ENCODE measurements at regions not wholly inside any gene's neighbourhood (a gene's known extent, or its start where the extent isn't known, plus 50 kb on each side); places are given as distances from the start of the nearest gene placed in this dataset.

DNA sequence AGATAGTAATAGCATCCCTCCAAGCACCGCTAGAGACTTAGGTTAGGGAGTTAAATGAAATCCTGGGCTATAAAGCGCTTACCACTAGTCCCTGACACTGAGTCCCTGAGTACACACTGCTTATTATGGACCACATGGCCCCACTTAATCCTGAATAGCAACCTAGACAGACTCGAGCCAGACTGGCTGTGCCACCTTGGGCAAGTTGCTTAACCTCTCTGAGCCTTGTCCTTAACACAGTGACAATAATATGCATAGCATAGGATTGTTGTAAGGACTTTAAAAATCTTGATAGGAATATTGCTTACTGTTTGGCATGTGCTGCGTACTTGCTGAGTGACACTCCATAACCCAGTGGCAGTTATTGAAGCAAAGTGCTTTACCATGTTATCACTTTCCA lies 125.6 kb upstream of the SASH1 start:
- no TSS peak for BruUV-seq (replicated peaks)

More for the DNA sequence above, 125.6 kb upstream of the SASH1 start:
- Histone ChIP-seq H4K8ac (ENCODE audit: low read depth in 2 of 2, low read length in 2 of 2) (no peak overlapping the region), H3K56ac (ENCODE audit: extremely low read depth, insufficient read depth, low read length) (no peak overlapping the region), H2AFZ (replicated peaks; ENCODE audit: low read length, poor library complexity) (no peak overlapping the region), H2AK9ac (replicated peaks; ENCODE audit: low read depth, low read length, poor library complexity) (no peak overlapping the region), H3K4me3 (ENCODE audit: insufficient read depth, low read depth, low read length) (no peak overlapping the region), H4K20me1 (ENCODE audit: insufficient read depth, low read length) (no peaks in the 10 kb centered on the region), H3K23ac (ENCODE audit: low read depth, low read length) (no peak overlapping the region), H3K79me1 (ENCODE audit: low read depth in 1 of 2, low read length in 2 of 2) (no peaks in the 10 kb centered on the region), H4K91ac (ENCODE audit: insufficient read depth, low read depth, low read length) (no peak overlapping the region), H3K27me3 (ENCODE audit: control insufficient read depth, insufficient read depth, low read length) (peaks cover 5% of the 10 kb centered on the region), H3K9me1 (ENCODE audit: insufficient read depth, low read length) (no peaks in the 10 kb centered on the region), H3K9me3 (ENCODE audit: control insufficient read depth, insufficient read depth, low read length) (no peaks in the 10 kb centered on the region), H3K27ac (ENCODE audit: insufficient read depth, low read length) (no peak overlapping the region), H2AK5ac (ENCODE audit: low read depth, low read length) (no peak overlapping the region; the same call in 1 of the 2 replicates), H3K4me1 (ENCODE audit: control insufficient read depth, insufficient read depth, low read length) (peaks cover 8% of the 10 kb centered on the region), H2BK20ac (ENCODE audit: low read depth, low read length) (no peak overlapping the region), H3K36me3 (ENCODE audit: control insufficient read depth, insufficient read depth, low read length) (no peaks in the 10 kb centered on the region), H2BK120ac (ENCODE audit: low read depth, low read length) (no peak overlapping the region), H2BK15ac (ENCODE audit: low read depth, low read length) (no peak overlapping the region; the same call in 2 of the 3 replicates), H3K18ac (ENCODE audit: low read depth, low read length) (no peak overlapping the region), H3K9ac (ENCODE audit: low read depth, low read length) (no peak overlapping the region), H3K14ac (replicated peaks; ENCODE audit: low read depth, low read length) (no peak overlapping the region), H2BK5ac (ENCODE audit: low read depth, low read length, poor library complexity, severe bottlenecking) (no peak overlapping the region), H3K4ac (ENCODE audit: low read depth, low read length) (no peak overlapping the region), H4K5ac (ENCODE audit: low read depth, low read length) (no peak overlapping the region), H3K4me2 (ENCODE audit: low read depth, low read length) (no peak overlapping the region)
- no CpG with 5 or more reads among the region's 4 CpGs for WGBS, 2 experiments (ENCODE audit: extremely low coverage in 2 of 2, insufficient read length in 1 of 2)
- TF ChIP-seq, protein P1, sequence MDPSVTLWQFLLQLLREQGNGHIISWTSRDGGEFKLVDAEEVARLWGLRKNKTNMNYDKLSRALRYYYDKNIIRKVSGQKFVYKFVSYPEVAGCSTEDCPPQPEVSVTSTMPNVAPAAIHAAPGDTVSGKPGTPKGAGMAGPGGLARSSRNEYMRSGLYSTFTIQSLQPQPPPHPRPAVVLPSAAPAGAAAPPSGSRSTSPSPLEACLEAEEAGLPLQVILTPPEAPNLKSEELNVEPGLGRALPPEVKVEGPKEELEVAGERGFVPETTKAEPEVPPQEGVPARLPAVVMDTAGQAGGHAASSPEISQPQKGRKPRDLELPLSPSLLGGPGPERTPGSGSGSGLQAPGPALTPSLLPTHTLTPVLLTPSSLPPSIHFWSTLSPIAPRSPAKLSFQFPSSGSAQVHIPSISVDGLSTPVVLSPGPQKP (IDR thresholded peaks at IDR 0.05; ENCODE audit: borderline replicate concordance, low read depth, low read length) = no peak
- TF ChIP-seq, protein P2, sequence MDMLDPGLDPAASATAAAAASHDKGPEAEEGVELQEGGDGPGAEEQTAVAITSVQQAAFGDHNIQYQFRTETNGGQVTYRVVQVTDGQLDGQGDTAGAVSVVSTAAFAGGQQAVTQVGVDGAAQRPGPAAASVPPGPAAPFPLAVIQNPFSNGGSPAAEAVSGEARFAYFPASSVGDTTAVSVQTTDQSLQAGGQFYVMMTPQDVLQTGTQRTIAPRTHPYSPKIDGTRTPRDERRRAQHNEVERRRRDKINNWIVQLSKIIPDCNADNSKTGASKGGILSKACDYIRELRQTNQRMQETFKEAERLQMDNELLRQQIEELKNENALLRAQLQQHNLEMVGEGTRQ (IDR thresholded peaks at IDR 0.05; ENCODE audit: low read depth, low read length) = no peak
- TF ChIP-seq RAD21 (IDR thresholded peaks at IDR 0.05; ENCODE audit: low read length) (no peak), CEBPB (IDR thresholded peaks at IDR 0.05; ENCODE audit: low read depth, low read length) (no peak), RFX5 (IDR thresholded peaks at IDR 0.05; ENCODE audit: low read depth, low read length) (no peak), MAFK (IDR thresholded peaks at IDR 0.05; ENCODE audit: low read depth, low read length) (no peak), BHLHE40 (IDR thresholded peaks at IDR 0.05; ENCODE audit: low read depth, low read length) (no peak), POLR2A (IDR thresholded peaks at IDR 0.05; ENCODE audit: low read depth, low read length) (no peak), RCOR1 (IDR thresholded peaks at IDR 0.05; ENCODE audit: insufficient replicate concordance, low read length) (no peak), FOS (IDR thresholded peaks at IDR 0.05; ENCODE audit: low read depth, low read length) (no peak), MAZ (IDR thresholded peaks at IDR 0.05; ENCODE audit: borderline replicate concordance, low read depth, low read length) (no peak)
- in situ Hi-C loops (cut with MboI; ENCODE audit: low sequenced_read_pairs) (no loop called here), intact Hi-C loops (cut with micrococcal nuclease) (no loop called here), dilution Hi-C loops (cut with HindIII; ENCODE audit: low sequenced_read_pairs, unreplicated experiment) (no loop called here)
- no peak for ATAC-seq (ENCODE audit: low read depth)
- ChIA-PET CTCF (no interaction called here), POLR2A (ENCODE audit: unreplicated experiment) (no interaction called here)
- no peak for DNase-seq

All from IMR-90 (cell line).